ENCODE measurements at regions not wholly inside any gene's neighbourhood (a gene's known extent, or its start where the extent isn't known, plus 50 kb on each side); places are given as distances from the start of the nearest gene placed in this dataset.

- Mint-ChIP-seq H3K27ac (no peak overlapping the region), H3K4me3 (no peak overlapping the region), H3K4me1 (ENCODE audit: low read depth) (no peaks in the 10 kb centered on the region), H3K27me3 (ENCODE audit: low read depth) (no peaks in the 10 kb centered on the region), H3K9me3 (no peaks in the 10 kb centered on the region), H3K36me3 (ENCODE audit: low read depth) (no peaks in the 10 kb centered on the region)
- DNase-seq (ENCODE audit: low spot score) = no peak
These were observed 125.8 kb upstream of the ZNF804A start for GRCh38 chr2:184472481-184472880.

- no peak overlapping the region for H3K27ac Mint-ChIP-seq
- no peaks in the 10 kb centered on the region for H3K27me3 Mint-ChIP-seq (ENCODE audit: low read depth)
- peaks cover 3% of the 10 kb centered on the region for H3K9me3 Mint-ChIP-seq
- H3K4me1 Mint-ChIP-seq (ENCODE audit: low read depth) = no peaks in the 10 kb centered on the region
- no peaks in the 10 kb centered on the region for H3K36me3 Mint-ChIP-seq (ENCODE audit: low read depth)
- H3K4me3 Mint-ChIP-seq = no peak overlapping the region
- DNase-seq (ENCODE audit: low spot score) = no peak
These were observed 116.5 kb upstream of the ZNF804A start for GRCh38 chr2:184481865-184482264.

- H3K27me3 Mint-ChIP-seq (ENCODE audit: low read depth) = no peaks in the 10 kb centered on the region
- no peak overlapping the region for H3K4me3 Mint-ChIP-seq
These were observed 99.4 kb upstream of the ZNF804A start for GRCh38 chr2:184498936-184499335.

DNA sequence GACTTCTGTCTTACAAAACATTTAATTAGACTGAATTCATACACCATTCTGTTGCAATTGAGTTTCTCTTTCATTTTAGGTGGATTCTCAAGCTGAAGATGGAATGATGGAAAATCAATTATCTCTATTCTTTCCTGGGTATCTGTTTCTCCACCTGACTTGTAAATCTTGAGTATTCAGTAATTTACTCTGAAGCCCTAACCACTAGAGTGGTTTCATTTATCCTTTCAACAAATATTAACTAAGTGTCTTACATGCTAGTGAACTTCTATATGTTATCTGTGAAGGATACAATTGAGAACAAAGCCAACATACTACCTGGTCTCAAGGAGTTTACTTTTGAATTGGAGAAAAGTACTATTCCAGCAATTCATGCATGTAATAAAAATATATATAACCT lies 94.1 kb upstream of the ZNF804A start:
- Mint-ChIP-seq H3K4me3 (no peak overlapping the region), H3K36me3 (ENCODE audit: low read depth) (no peaks in the 10 kb centered on the region), H3K27me3 (ENCODE audit: low read depth) (no peaks in the 10 kb centered on the region), H3K27ac (no peak overlapping the region), H3K9me3 (peaks cover 3% of the 10 kb centered on the region), H3K4me1 (ENCODE audit: low read depth) (no peaks in the 10 kb centered on the region)
- no peak for DNase-seq (ENCODE audit: low spot score)

More at GRCh38 chr2:184498936-184499335, 99.4 kb upstream of the ZNF804A start:
- Mint-ChIP-seq H3K9me3 (peaks cover 5% of the 10 kb centered on the region), H3K4me1 (ENCODE audit: low read depth) (no peaks in the 10 kb centered on the region), H3K36me3 (ENCODE audit: low read depth) (no peaks in the 10 kb centered on the region), H3K27ac (no peak overlapping the region)
- DNase-seq (ENCODE audit: low spot score) = no peak

- Mint-ChIP-seq H3K4me3 (no peak overlapping the region), H3K9me3 (peaks cover 3% of the 10 kb centered on the region), H3K27me3 (ENCODE audit: low read depth) (no peaks in the 10 kb centered on the region), H3K36me3 (ENCODE audit: low read depth) (no peaks in the 10 kb centered on the region), H3K4me1 (ENCODE audit: low read depth) (no peaks in the 10 kb centered on the region), H3K27ac (no peak overlapping the region)
- DNase-seq (ENCODE audit: low spot score) = no peak
These were observed 91.1 kb upstream of the ZNF804A start for GRCh38 chr2:184507254-184507653.

GRCh38 chr2:184517402-184517801 lies 80.9 kb upstream of the ZNF804A start:
- Mint-ChIP-seq H3K9me3 (no peaks in the 10 kb centered on the region), H3K36me3 (ENCODE audit: low read depth) (no peaks in the 10 kb centered on the region), H3K4me3 (no peak overlapping the region), H3K4me1 (ENCODE audit: low read depth) (no peaks in the 10 kb centered on the region), H3K27ac (no peak overlapping the region), H3K27me3 (ENCODE audit: low read depth) (no peaks in the 10 kb centered on the region)
- DNase-seq (ENCODE audit: low spot score) = no peak

DNA sequence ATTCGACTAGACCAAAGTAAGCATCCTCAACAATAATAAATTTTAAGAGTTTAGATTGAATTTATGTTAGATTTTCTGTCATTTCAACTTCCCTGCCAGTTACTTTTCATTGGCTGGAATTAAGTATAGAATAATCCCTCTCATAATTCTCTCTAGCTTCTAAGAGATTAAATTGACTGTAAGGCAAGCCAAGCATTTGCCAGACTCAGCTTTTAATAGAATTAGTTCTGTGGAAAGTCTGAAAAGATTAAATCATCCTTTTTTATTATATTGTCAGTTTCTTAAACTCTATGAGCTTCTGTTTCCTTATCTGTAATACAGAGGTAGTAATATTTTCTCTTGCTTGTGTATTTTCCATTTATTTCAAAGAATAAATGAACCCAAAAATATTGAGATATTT lies 77.9 kb upstream of the ZNF804A start:
- H3K27ac Mint-ChIP-seq = no peak overlapping the region
- no peaks in the 10 kb centered on the region for H3K36me3 Mint-ChIP-seq (ENCODE audit: low read depth)
- H3K9me3 Mint-ChIP-seq = no peaks in the 10 kb centered on the region
- no peak for DNase-seq (ENCODE audit: low spot score)
- no peaks in the 10 kb centered on the region for H3K4me1 Mint-ChIP-seq (ENCODE audit: low read depth)
- no peaks in the 10 kb centered on the region for H3K27me3 Mint-ChIP-seq (ENCODE audit: low read depth)
- H3K4me3 Mint-ChIP-seq = no peak overlapping the region

GRCh38 chr2:184523732-184524131 lies 74.6 kb upstream of the ZNF804A start:
- no peak overlapping the region for H3K27ac Mint-ChIP-seq
- H3K4me1 Mint-ChIP-seq (ENCODE audit: low read depth) = no peaks in the 10 kb centered on the region
- H3K9me3 Mint-ChIP-seq = peaks cover 16% of the 10 kb centered on the region
- H3K27me3 Mint-ChIP-seq (ENCODE audit: low read depth) = no peaks in the 10 kb centered on the region
- H3K4me3 Mint-ChIP-seq = no peak overlapping the region
- H3K36me3 Mint-ChIP-seq (ENCODE audit: low read depth) = no peaks in the 10 kb centered on the region
- DNase-seq (ENCODE audit: low spot score) = no peak

GRCh38 chr2:184524551-184525382 lies 73.6 kb upstream of the ZNF804A start:
- no peak for DNase-seq (ENCODE audit: low spot score)
- Mint-ChIP-seq H3K4me1 (ENCODE audit: low read depth) (no peaks in the 10 kb centered on the region), H3K36me3 (ENCODE audit: low read depth) (no peaks in the 10 kb centered on the region), H3K27me3 (ENCODE audit: low read depth) (no peaks in the 10 kb centered on the region), H3K27ac (no peak overlapping the region), H3K4me3 (no peak overlapping the region), H3K9me3 (peaks cover 22% of the 10 kb centered on the region)

- Mint-ChIP-seq H3K36me3 (ENCODE audit: low read depth) (no peaks in the 10 kb centered on the region), H3K27me3 (ENCODE audit: low read depth) (no peaks in the 10 kb centered on the region), H3K9me3 (peaks cover 22% of the 10 kb centered on the region), H3K4me3 (no peak overlapping the region), H3K27ac (no peak overlapping the region), H3K4me1 (ENCODE audit: low read depth) (no peaks in the 10 kb centered on the region)
- DNase-seq (ENCODE audit: low spot score) = no peak
These were observed 71.3 kb upstream of the ZNF804A start for GRCh38 chr2:184527058-184527457.

- Mint-ChIP-seq H3K36me3 (ENCODE audit: low read depth) (no peaks in the 10 kb centered on the region), H3K4me1 (ENCODE audit: low read depth) (no peaks in the 10 kb centered on the region), H3K27ac (no peak overlapping the region), H3K27me3 (ENCODE audit: low read depth) (no peaks in the 10 kb centered on the region), H3K4me3 (no peak overlapping the region), H3K9me3 (peaks cover 22% of the 10 kb centered on the region)
- no peak for DNase-seq (ENCODE audit: low spot score)
These were observed 70.2 kb upstream of the ZNF804A start for GRCh38 chr2:184528119-184528518.

DNA sequence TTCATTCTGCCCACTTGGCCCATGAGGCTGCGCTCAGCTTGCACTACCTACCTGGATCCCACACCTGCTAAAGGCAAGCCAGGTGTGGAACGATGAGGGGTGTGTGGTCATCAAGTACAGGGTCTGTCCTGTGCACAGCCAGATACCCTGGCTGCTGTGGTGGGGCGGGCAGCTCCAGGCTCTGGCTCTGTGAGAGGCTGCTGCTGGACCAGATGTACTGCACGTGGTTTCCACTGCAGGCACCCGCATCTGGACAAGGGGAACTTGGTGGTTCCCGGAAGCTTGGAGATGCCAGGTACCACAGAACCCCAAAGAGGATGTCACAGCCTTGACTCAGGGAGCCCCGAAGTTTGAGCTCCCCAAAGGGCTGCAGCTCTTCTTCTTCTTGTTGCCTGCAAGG lies 68.1 kb upstream of the ZNF804A start:
- no peak overlapping the region for H3K27ac Mint-ChIP-seq
- H3K4me1 Mint-ChIP-seq (ENCODE audit: low read depth) = no peaks in the 10 kb centered on the region
- DNase-seq (ENCODE audit: low spot score) = no peak
- no peak overlapping the region for H3K4me3 Mint-ChIP-seq
- H3K9me3 Mint-ChIP-seq = peaks cover 22% of the 10 kb centered on the region
- H3K36me3 Mint-ChIP-seq (ENCODE audit: low read depth) = no peaks in the 10 kb centered on the region
- H3K27me3 Mint-ChIP-seq (ENCODE audit: low read depth) = no peaks in the 10 kb centered on the region

DNA sequence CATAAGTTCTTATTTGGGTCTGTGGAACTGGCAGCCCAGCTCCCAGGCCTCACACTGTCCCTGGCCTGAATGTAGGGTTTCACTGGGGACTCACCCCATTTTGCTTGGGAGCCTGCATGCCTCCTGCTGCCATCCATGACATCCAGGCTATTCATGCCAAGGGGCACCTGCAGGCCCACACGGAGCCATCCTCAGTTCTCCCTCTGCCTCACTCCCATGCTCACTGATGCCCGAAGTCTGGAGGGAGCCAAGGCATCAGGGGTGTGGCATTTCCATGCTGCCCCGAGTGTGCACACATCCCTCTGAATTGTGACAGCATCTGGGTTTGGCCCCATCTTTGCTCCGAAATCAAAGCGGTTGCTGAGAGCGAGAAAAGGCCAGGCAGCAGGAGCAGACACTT lies 67.4 kb upstream of the ZNF804A start:
- H3K4me3 Mint-ChIP-seq = no peak overlapping the region
- H3K4me1 Mint-ChIP-seq (ENCODE audit: low read depth) = no peaks in the 10 kb centered on the region
- no peak overlapping the region for H3K27ac Mint-ChIP-seq
- DNase-seq (ENCODE audit: low spot score) = no peak
- no peaks in the 10 kb centered on the region for H3K27me3 Mint-ChIP-seq (ENCODE audit: low read depth)
- H3K36me3 Mint-ChIP-seq (ENCODE audit: low read depth) = no peaks in the 10 kb centered on the region
- H3K9me3 Mint-ChIP-seq = peaks cover 19% of the 10 kb centered on the region

DNA sequence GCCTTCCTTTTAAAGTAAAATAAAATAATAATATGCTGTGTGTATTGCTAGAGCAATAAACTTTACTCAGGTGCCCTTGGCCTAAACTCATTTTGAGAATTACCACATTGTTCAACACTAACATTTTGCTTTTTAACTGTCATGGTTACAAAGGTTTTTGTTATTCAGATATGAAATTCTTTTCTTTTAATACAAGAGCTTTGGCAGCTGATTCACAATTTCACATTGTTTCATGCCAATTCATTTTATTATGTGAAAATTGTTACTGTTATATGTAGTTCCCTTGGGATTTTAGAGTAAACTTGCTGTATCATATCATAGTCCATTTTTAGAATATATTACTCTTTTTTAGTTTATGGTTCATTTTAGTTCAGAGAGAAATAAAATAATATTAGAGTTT lies 65.8 kb upstream of the ZNF804A start:
- H3K36me3 Mint-ChIP-seq (ENCODE audit: low read depth) = no peaks in the 10 kb centered on the region

DNA sequence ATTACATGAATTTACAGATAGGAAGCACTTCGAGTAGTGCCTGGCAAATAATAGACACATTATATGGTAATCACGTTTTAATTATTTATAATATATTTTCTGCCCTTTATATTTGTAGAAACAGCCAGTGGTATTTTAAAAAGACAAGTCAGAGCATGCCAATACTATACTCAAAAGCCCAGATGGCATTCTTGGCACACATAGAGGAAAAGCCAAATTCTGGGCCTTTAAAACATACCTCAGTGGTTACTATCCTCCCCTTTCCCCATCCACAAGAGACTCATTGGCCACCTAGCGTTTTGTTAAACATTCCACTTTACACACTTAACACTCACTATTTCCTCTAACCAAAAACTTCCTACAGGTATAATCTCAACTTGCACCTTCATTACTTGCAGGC lies 63.3 kb upstream of the ZNF804A start:
- no peaks in the 10 kb centered on the region for H3K36me3 Mint-ChIP-seq (ENCODE audit: low read depth)
- H3K27me3 Mint-ChIP-seq (ENCODE audit: low read depth) = no peaks in the 10 kb centered on the region
- no peaks in the 10 kb centered on the region for H3K9me3 Mint-ChIP-seq
- no peak for DNase-seq (ENCODE audit: low spot score)
- no peak overlapping the region for H3K27ac Mint-ChIP-seq
- no peaks in the 10 kb centered on the region for H3K4me1 Mint-ChIP-seq (ENCODE audit: low read depth)
- no peak overlapping the region for H3K4me3 Mint-ChIP-seq

More for the DNA sequence above, 65.8 kb upstream of the ZNF804A start:
- H3K4me1 Mint-ChIP-seq (ENCODE audit: low read depth) = no peaks in the 10 kb centered on the region
- peaks cover 14% of the 10 kb centered on the region for H3K9me3 Mint-ChIP-seq
- no peak overlapping the region for H3K27ac Mint-ChIP-seq
- no peaks in the 10 kb centered on the region for H3K27me3 Mint-ChIP-seq (ENCODE audit: low read depth)
- H3K4me3 Mint-ChIP-seq = no peak overlapping the region
- DNase-seq (ENCODE audit: low spot score) = no peak
